H1 (cell line): ENCODE measurements at regions not wholly inside any gene's neighbourhood (a gene's known extent, or its start where the extent isn't known, plus 50 kb on each side); places are given as distances from the start of the nearest gene placed in this dataset.

Experiments used
- CTCF ChIA-PET: fragments of 300-600 bp; sonication (Branson Sonifier 250); formaldehyde crosslinking; loops from one replicate; lab custom pipeline; 2021; ENCODE audit not compliant: partially characterized antibody; lab: Charles Lee
- POLR2A ChIA-PET: fragments of 300-600 bp; sonication (Branson Sonifier 250); formaldehyde crosslinking; loops from one replicate; lab custom pipeline; 2021; ENCODE audit warnings: inconsistent platforms; ENCODE audit not compliant: partially characterized antibody; lab: Charles Lee
- DNase-seq, 2 experiments: peaks; one replicate each; pipeline versions ENCODE4 v3.0.0 to v3.0.0-alpha.2; 2010 to 2022; ENCODE audit warnings: low spot score in 2 of 2, low read depth in 1 of 2, mixed read lengths in 1 of 2
- FAIRE-seq: peaks from 2 replicates; lab custom pipeline; 2011; peaks lifted over from hg19 to GRCh38; lab: Jason Lieb, UNC
- H2AFZ ChIP-seq: 2 replicates; pipeline ENCODE4 v1.8.1; 2012; ENCODE audit warnings: low read length, inconsistent platforms
- H2AK5ac ChIP-seq: 2 replicates; pipeline ENCODE4 v1.6.1; 2013; ENCODE audit warnings: low read depth, low read length
- H2BK120ac ChIP-seq: replicated peaks from 2 replicates; pipeline ENCODE3; 2013; ENCODE audit warnings: low read depth, low read length, inconsistent platforms
- H2BK12ac ChIP-seq: 2 replicates; pipeline ENCODE4 v1.6.1; 2013; ENCODE audit warnings: low read depth, low read length
- H2BK15ac ChIP-seq: 2 replicates; pipeline ENCODE4 v1.6.1; 2013; ENCODE audit warnings: low read length
- H2BK20ac ChIP-seq: 2 replicates; pipeline ENCODE4 v1.6.1; 2013; ENCODE audit warnings: low read length
- H2BK5ac ChIP-seq: 2 replicates; pipeline ENCODE4 v1.6.1; 2013; ENCODE audit warnings: low read depth, low read length
- H3K14ac ChIP-seq: 2 replicates; pipeline ENCODE4 v1.6.1; 2013; ENCODE audit warnings: inconsistent platforms; ENCODE audit not compliant: insufficient read length
- H3K18ac ChIP-seq: 2 replicates; pipeline ENCODE4 v1.6.1; 2013; ENCODE audit warnings: low read length; ENCODE audit errors: extremely low read depth
- H3K23ac ChIP-seq: 2 replicates; pipeline ENCODE4 v1.6.1; 2013; ENCODE audit warnings: inconsistent platforms; ENCODE audit not compliant: insufficient read length
- H3K23me2 ChIP-seq: 2 replicates; pipeline ENCODE4 v1.6.1; 2013; ENCODE audit warnings: low read depth, low read length
- H3K27ac ChIP-seq: 2 replicates; pipeline ENCODE4 v1.6.1; 2011; ENCODE audit warnings: low read depth, low read length, inconsistent platforms
- H3K27me3 ChIP-seq, 4 experiments: replicated peaks in 1 of 4; 1 replicate in 1 of 4; 2 replicates in 3 of 4; pipeline versions ENCODE4 v1.6.1 to v1.8.1; 2011 to 2013; ENCODE audit warnings: low read length in 3 of 4, mild to moderate bottlenecking in 3 of 4, inconsistent platforms in 2 of 4, mixed read lengths in 2 of 4, moderate library complexity in 1 of 4; ENCODE audit not compliant: control insufficient read depth in 3 of 4, insufficient read depth in 3 of 4; ENCODE audit errors: extremely low read depth in 1 of 4
- H3K36me3 ChIP-seq, 4 experiments: 2 replicates each; pipeline versions ENCODE4 v1.6.1 to v1.8.1; 2011 to 2013; ENCODE audit warnings: mild to moderate bottlenecking in 4 of 4, low read length in 3 of 4, moderate library complexity in 2 of 4, control low read depth in 1 of 4, inconsistent platforms in 1 of 4; ENCODE audit not compliant: insufficient read depth in 4 of 4, control insufficient read depth in 2 of 4
- H3K4ac ChIP-seq: replicated peaks from 2 replicates; pipeline ENCODE3; 2013; ENCODE audit warnings: low read length, low read depth, mixed read lengths, inconsistent platforms; ENCODE audit not compliant: insufficient read length
- H3K4me1 ChIP-seq, 4 experiments: replicated peaks in 1 of 4; 1 replicate in 1 of 4; 2 replicates in 3 of 4; pipeline versions ENCODE4 v1.6.1 to v1.8.1; 2011 to 2013; ENCODE audit warnings: low read length in 3 of 4, inconsistent platforms in 2 of 4, mixed read lengths in 1 of 4; ENCODE audit not compliant: insufficient read depth in 4 of 4, control insufficient read depth in 3 of 4
- H3K4me2 ChIP-seq, 2 experiments: 2 replicates each; pipeline versions ENCODE4 v1.6.1 to v1.8.1; 2011 to 2013; ENCODE audit warnings: low read depth in 2 of 2, low read length in 2 of 2, control low read depth in 1 of 2, inconsistent platforms in 1 of 2, mild to moderate bottlenecking in 1 of 2; ENCODE audit not compliant: insufficient read depth in 1 of 2
- H3K4me3 ChIP-seq, 4 experiments: fragments of 200-600, 300-600 bp in 1 of 4; sonication (generic), shearing (Covaris generic), sonication (Bioruptor Twin) in 1 of 4; 2 replicates each; pipeline versions ENCODE4 v1.5.1 to v1.8.1; 2011 to 2016; ENCODE audit warnings: low read length in 4 of 4, low read depth in 3 of 4, control low read depth in 2 of 4, inconsistent platforms in 2 of 4, mild to moderate bottlenecking in 2 of 4, mixed read lengths in 1 of 4, moderate library complexity in 1 of 4; ENCODE audit not compliant: insufficient read depth in 2 of 4; ENCODE audit errors: extremely low read depth in 1 of 4
- H3K56ac ChIP-seq: replicated peaks from 2 replicates; pipeline ENCODE3; 2013; ENCODE audit warnings: low read depth, mild to moderate bottlenecking, mixed read lengths, low read length, inconsistent platforms; ENCODE audit not compliant: insufficient read length
- H3K79me1 ChIP-seq: 2 replicates; pipeline ENCODE4 v1.6.1; 2013; ENCODE audit warnings: low read depth, low read length, control low read depth
- H3K79me2 ChIP-seq, 2 experiments: 2 replicates each; pipeline versions ENCODE4 v1.6.1 to v1.8.1; 2012 to 2013; ENCODE audit warnings: low read length in 2 of 2, mild to moderate bottlenecking in 2 of 2, inconsistent platforms in 1 of 2; ENCODE audit not compliant: insufficient read depth in 2 of 2, control insufficient read depth in 1 of 2
- H3K9ac ChIP-seq, 4 experiments: replicated peaks in 1 of 4; 1 replicate in 1 of 4; 2 replicates in 3 of 4; pipeline versions ENCODE4 v1.6.1 to v1.8.1; 2011 to 2013; ENCODE audit warnings: low read depth in 3 of 4, low read length in 3 of 4, control low read depth in 2 of 4, mild to moderate bottlenecking in 2 of 4, moderate library complexity in 2 of 4, inconsistent platforms in 1 of 4; ENCODE audit errors: extremely low read depth in 1 of 4
- H3K9me3 ChIP-seq, 2 experiments: 2 replicates each; pipeline versions ENCODE4 v1.6.1 to v1.8.1; 2012 to 2013; ENCODE audit warnings: mild to moderate bottlenecking in 2 of 2, moderate library complexity in 2 of 2, control low read depth in 1 of 2, inconsistent platforms in 1 of 2, low read depth in 1 of 2, low read length in 1 of 2, mixed read lengths in 1 of 2; ENCODE audit not compliant: insufficient read depth in 2 of 2
- H4K20me1 ChIP-seq, 2 experiments: replicated peaks in 1 of 2; 2 replicates each; pipeline versions ENCODE3 to v1.8.1; 2011 to 2013; ENCODE audit warnings: inconsistent platforms in 2 of 2, low read length in 2 of 2, mild to moderate bottlenecking in 1 of 2; ENCODE audit not compliant: insufficient read depth in 2 of 2, control insufficient read depth in 1 of 2
- H4K5ac ChIP-seq: 2 replicates; pipeline ENCODE4 v1.6.1; 2013; ENCODE audit warnings: low read length, low read depth, mixed read lengths, inconsistent platforms; ENCODE audit not compliant: insufficient read length
- H4K8ac ChIP-seq: 2 replicates; pipeline ENCODE4 v1.8.0; 2013; ENCODE audit warnings: mild to moderate bottlenecking, moderate library complexity, low read length, inconsistent platforms; ENCODE audit not compliant: insufficient read depth; ENCODE audit errors: extremely low read depth
- H4K91ac ChIP-seq: replicated peaks from 2 replicates; pipeline ENCODE3; 2013; ENCODE audit warnings: low read length, mixed read lengths, inconsistent platforms; ENCODE audit not compliant: insufficient read length
- RAD21 ChIP-seq, 2 experiments: IDR thresholded peaks in 1 of 2; conservative IDR thresholded peaks in 1 of 2; 2 replicates each; pipeline ENCODE4 v1.6.1; 2011; ENCODE audit warnings: low read depth in 2 of 2, low read length in 2 of 2, improper control_type of control experiment in 1 of 2, inconsistent platforms in 1 of 2, mild to moderate bottlenecking in 1 of 2, moderate library complexity in 1 of 2
- SIN3A ChIP-seq, 2 experiments: IDR thresholded peaks in 1 of 2; conservative IDR thresholded peaks in 1 of 2; 2 replicates each; pipeline ENCODE4 v1.6.1; 2011 to 2012; ENCODE audit warnings: low read length in 2 of 2, improper control_type of control experiment in 1 of 2, low read depth in 1 of 2, mild to moderate bottlenecking in 1 of 2
- SUZ12 ChIP-seq: fragments of 200-600 bp; sonication (generic); IDR thresholded peaks from 2 replicates; pipeline ENCODE4 v1.6.1; 2012; ENCODE audit warnings: mild to moderate bottlenecking, inconsistent platforms, low read length, moderate library complexity, mixed read lengths
- WGBS, 2 experiments: shearing (Covaris generic) in 1 of 2; methylation state at CpG; one replicate each; pipeline versions ENCODE4 v1.1.6 to v1.1.7; 2013 to 2015; ENCODE audit warnings: low lambda C conversion rate in 2 of 2, mixed read lengths in 2 of 2, inconsistent platforms in 1 of 2, low coverage in 1 of 2, missing lambda C conversion rate in 1 of 2; ENCODE audit not compliant: insufficient replicate concordance in 2 of 2, insufficient coverage in 1 of 2, insufficient read length in 1 of 2; ENCODE audit errors: extremely low coverage in 1 of 2, missing lambda C conversion rate in 1 of 2; 5-methylcytosine and 5-hydroxymethylcytosine counted together
- TF ChIP-seq, protein P1 (sequence below), 3 experiments: IDR thresholded peaks; 1 replicate in 2 of 3; 2 replicates in 1 of 3; pipeline versions ENCODE4 v1.5.1 to v1.6.1; 2011; ENCODE audit warnings: low read length in 3 of 3, mild to moderate bottlenecking in 3 of 3, inconsistent platforms in 2 of 3, low read depth in 1 of 3, moderate library complexity in 1 of 3; ENCODE audit not compliant: insufficient read depth in 1 of 3; ENCODE audit errors: control extremely low read depth in 1 of 3

DNA sequence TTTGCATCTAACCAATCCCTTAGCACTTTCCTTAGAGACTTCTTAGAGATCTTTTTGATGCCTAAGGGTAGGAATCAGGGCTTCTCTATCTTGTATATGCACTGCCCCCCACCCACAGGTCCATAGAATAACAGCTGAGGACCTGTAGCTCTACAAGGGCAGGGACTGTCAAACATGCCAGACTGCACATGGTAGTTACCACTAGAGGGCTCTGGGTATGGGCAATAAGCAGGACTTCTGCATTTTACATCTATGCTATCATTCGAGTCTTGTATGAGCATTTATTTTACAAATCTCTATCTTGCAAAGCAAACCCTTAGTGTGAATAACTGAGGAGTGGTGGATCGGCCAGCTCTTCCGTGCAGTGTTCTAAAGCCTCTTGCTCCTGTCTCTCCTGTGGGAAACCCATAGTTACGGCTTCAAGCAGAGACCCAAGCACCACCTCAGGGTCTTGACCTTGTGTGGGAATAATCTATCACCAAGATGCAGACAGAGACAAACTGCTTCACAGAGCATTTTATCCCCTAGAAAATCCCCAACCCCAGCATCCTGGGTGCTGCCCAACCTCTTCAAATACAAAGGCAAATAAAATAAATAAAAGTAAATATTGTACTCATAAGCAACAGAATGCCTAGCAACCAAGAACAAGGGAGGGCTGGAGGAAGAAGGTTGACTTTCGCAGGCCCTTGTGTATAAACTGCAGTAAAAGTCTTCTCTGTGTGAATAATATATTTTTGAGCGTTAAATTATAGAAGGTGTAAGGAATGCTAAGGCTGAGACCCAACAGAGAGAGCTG, 219.3 kb downstream of the WDR11 start:
- 84% methylated on average over 6 of the region's 6 CpGs; no CpG with 5 or more reads in 1 of the 2 experiments for WGBS, 2 experiments
- Histone ChIP-seq H4K20me1 (no peaks in the 10 kb centered on the region), H3K4me3 (no peak overlapping the region), H4K5ac (no peak overlapping the region), H3K56ac (no peak overlapping the region), H2BK12ac (no peak overlapping the region), H3K23ac (no peak overlapping the region), H4K91ac (no peak overlapping the region), H3K4me2 (no peak overlapping the region), H3K79me2 (no peaks in the 10 kb centered on the region), H3K14ac (no peak overlapping the region), H3K9ac (no peak overlapping the region), H2AK5ac (no peak overlapping the region), H3K9me3 (no peaks in the 10 kb centered on the region), H4K8ac (no peak overlapping the region), H2BK120ac (no peak overlapping the region), H2BK5ac (no peak overlapping the region), H3K18ac (no peak overlapping the region), H3K4me1 (no peaks in the 10 kb centered on the region), H3K4ac (no peak overlapping the region), H3K23me2 (no peaks in the 10 kb centered on the region), H3K27me3 (no peaks in the 10 kb centered on the region), H3K79me1 (no peaks in the 10 kb centered on the region), H3K27ac (no peak overlapping the region), H2BK20ac (no peak overlapping the region), H2AFZ (no peak overlapping the region), H2BK15ac (no peak overlapping the region), H3K36me3 (no peaks in the 10 kb centered on the region)
- no peak for DNase-seq
- CTCF ChIA-PET, result interaction anchor here (0.7 to 4.2 kb wide), 34 partner anchors 8 to 676 kb away, joined by 3 to 39 read pairs (median 4); no protein-coding TSS in a partner anchor
- POLR2A ChIA-PET, result no interaction called here
- TF ChIP-seq, protein P1, sequence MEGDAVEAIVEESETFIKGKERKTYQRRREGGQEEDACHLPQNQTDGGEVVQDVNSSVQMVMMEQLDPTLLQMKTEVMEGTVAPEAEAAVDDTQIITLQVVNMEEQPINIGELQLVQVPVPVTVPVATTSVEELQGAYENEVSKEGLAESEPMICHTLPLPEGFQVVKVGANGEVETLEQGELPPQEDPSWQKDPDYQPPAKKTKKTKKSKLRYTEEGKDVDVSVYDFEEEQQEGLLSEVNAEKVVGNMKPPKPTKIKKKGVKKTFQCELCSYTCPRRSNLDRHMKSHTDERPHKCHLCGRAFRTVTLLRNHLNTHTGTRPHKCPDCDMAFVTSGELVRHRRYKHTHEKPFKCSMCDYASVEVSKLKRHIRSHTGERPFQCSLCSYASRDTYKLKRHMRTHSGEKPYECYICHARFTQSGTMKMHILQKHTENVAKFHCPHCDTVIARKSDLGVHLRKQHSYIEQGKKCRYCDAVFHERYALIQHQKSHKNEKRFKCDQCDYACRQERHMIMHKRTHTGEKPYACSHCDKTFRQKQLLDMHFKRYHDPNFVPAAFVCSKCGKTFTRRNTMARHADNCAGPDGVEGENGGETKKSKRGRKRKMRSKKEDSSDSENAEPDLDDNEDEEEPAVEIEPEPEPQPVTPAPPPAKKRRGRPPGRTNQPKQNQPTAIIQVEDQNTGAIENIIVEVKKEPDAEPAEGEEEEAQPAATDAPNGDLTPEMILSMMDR (IDR thresholded peaks at IDR 0.05; ENCODE audit: control extremely low read depth in 1 of 3, insufficient read depth in 1 of 3, low read depth in 1 of 3, low read length in 3 of 3), result peak; percentile 25 to 66 (median 62)
- TF ChIP-seq SUZ12 (no peak), SIN3A (conservative IDR thresholded peaks at IDR 0.05 in 1 of 2, IDR thresholded peaks at IDR 0.05 in 1 of 2; ENCODE audit: low read depth in 1 of 2, low read length in 2 of 2) (0 out of 4 replicates have a peak, but pooled peaks of 1 of the 2 experiments have one; percentile 28), RAD21 (IDR thresholded peaks at IDR 0.05 in 1 of 2, conservative IDR thresholded peaks at IDR 0.05 in 1 of 2; ENCODE audit: low read depth in 2 of 2, low read length in 2 of 2) (peak; percentile 59 to 70)
- peak; percentile 60 for FAIRE-seq
